Panc1 (cell line): ENCODE measurements at regions not wholly inside any gene's neighbourhood (a gene's known extent, or its start where the extent isn't known, plus 50 kb on each side); places are given as distances from the start of the nearest gene placed in this dataset.

Source experiments
- ATAC-seq: fragments of 200-7000 bp; cut with Tn5 transposase; 2 replicates; pipeline ENCODE4 v1.9.1; 2020; ENCODE audit warnings: mild to moderate bottlenecking, moderate library complexity
- BruUV-seq: library from RNA; stranded (reverse); fragments of 400-500 nt; replicated peaks from 2 replicates; lab custom pipeline; 2021; lab: Mats Ljungman, UMichigan
- CTCF ChIA-PET: fragments of 300-600 bp; sonication (Branson Sonifier 250); formaldehyde crosslinking; loops from one replicate; lab custom pipeline; 2022; ENCODE audit warnings: antibody characterized with exemption; lab: Charles Lee
- POLR2A ChIA-PET: fragments of 300-600 bp; sonication (Branson Sonifier 250); formaldehyde crosslinking; loops from one replicate; lab custom pipeline; 2022; ENCODE audit warnings: antibody characterized with exemption; lab: Charles Lee
- DNase-seq: peaks from one replicate; pipeline ENCODE4 v3.0.0-alpha.2; 2010; ENCODE audit warnings: low read depth, low spot score
- H3K27ac ChIP-seq: 2 replicates; pipeline ENCODE4 v1.5.1; 2011; ENCODE audit warnings: mild to moderate bottlenecking, low read length, inconsistent platforms
- H3K27me3 ChIP-seq: fragments of 200-500 bp; sonication (Bioruptor generic); 2 replicates; pipeline ENCODE4 v1.6.0; 2014; ENCODE audit warnings: low read length, inconsistent platforms; ENCODE audit not compliant: control insufficient read depth, insufficient read depth
- H3K36me3 ChIP-seq: fragments of 200-500 bp; sonication (Bioruptor generic); 2 replicates; pipeline ENCODE4 v1.5.1; 2014; ENCODE audit warnings: inconsistent platforms, mild to moderate bottlenecking, low read length, moderate library complexity; ENCODE audit not compliant: control insufficient read depth, insufficient read depth
- H3K4me1 ChIP-seq: 2 replicates; pipeline ENCODE4 v1.5.1; 2011; ENCODE audit warnings: inconsistent platforms, mild to moderate bottlenecking, low read length, moderate library complexity; ENCODE audit not compliant: control insufficient read depth, insufficient read depth
- H3K4me3 ChIP-seq, 2 experiments: 2 replicates each; pipeline ENCODE4 v1.5.1; 2011 to 2012; ENCODE audit warnings: low read depth in 2 of 2, low read length in 2 of 2, mild to moderate bottlenecking in 2 of 2, inconsistent platforms in 1 of 2, moderate library complexity in 1 of 2
- H3K9me3 ChIP-seq: fragments of 200-500 bp; sonication (Bioruptor generic); 2 replicates; pipeline ENCODE4 v1.5.1; 2014; ENCODE audit warnings: low read depth, mild to moderate bottlenecking, inconsistent platforms, low read length, moderate library complexity; ENCODE audit not compliant: control insufficient read depth, insufficient read depth
- CTCF ChIP-seq: fragments of 450-650 bp; IDR thresholded peaks from 2 replicates; pipeline ENCODE4 v1.5.1; 2017; ENCODE audit warnings: mild to moderate bottlenecking
- POLR2AphosphoS5 ChIP-seq: IDR thresholded peaks from 2 replicates; pipeline ENCODE4 v1.6.1; 2012; ENCODE audit warnings: mild to moderate bottlenecking, low read depth, low read length, moderate library complexity
- REST ChIP-seq, 2 experiments: IDR thresholded peaks; 2 replicates each; pipeline ENCODE4 v1.6.1; 2011 to 2012; ENCODE audit warnings: low read depth in 2 of 2, control low read depth in 1 of 2, low read length in 1 of 2, mild to moderate bottlenecking in 1 of 2, moderate library complexity in 1 of 2; ENCODE audit not compliant: insufficient read depth in 1 of 2
- SIN3A ChIP-seq: IDR thresholded peaks from 2 replicates; pipeline ENCODE4 v1.6.1; 2012; ENCODE audit warnings: low read depth, mild to moderate bottlenecking, low read length, moderate library complexity, borderline replicate concordance; ENCODE audit not compliant: insufficient read depth
- TCF7L2 ChIP-seq: IDR thresholded peaks from 2 replicates; pipeline ENCODE4 v1.6.1; 2011; ENCODE audit warnings: mild to moderate bottlenecking, low read depth, low read length, inconsistent platforms
- in situ Hi-C: cut with HindIII; loops from 2 replicates; pipeline ENCODE4 v1.10.0; 2016; ENCODE audit warnings: low sequenced_read_pairs, low pct_unique_long_range_greater_than_20kb
- intact Hi-C: fragments of 100-400 bp; cut with micrococcal nuclease; formaldehyde crosslinking; loops from one replicate; pipeline ENCODE4 v1.10.0; 2022; ENCODE audit not compliant: unreplicated experiment

- H3K27ac ChIP-seq = no peak overlapping the region
- in situ Hi-C loops (no loop called here), intact Hi-C loops (no loop called here)
- H3K9me3 ChIP-seq = no peaks in the 10 kb centered on the region
- CTCF ChIA-PET = no interaction called here
- H3K27me3 ChIP-seq = no peaks in the 10 kb centered on the region
- H3K36me3 ChIP-seq = no peaks in the 10 kb centered on the region
- POLR2A ChIA-PET = no interaction called here
- ATAC-seq = no peak
- H3K4me3 ChIP-seq = no peak overlapping the region
- H3K4me1 ChIP-seq = no peaks in the 10 kb centered on the region
- no peak for DNase-seq
- TF ChIP-seq POLR2AphosphoS5 (no peak), REST (IDR thresholded peaks at IDR 0.05; ENCODE audit: insufficient read depth in 1 of 2, low read depth in 2 of 2, low read length in 1 of 2) (no peak), CTCF (no peak), SIN3A (no peak), TCF7L2 (no peak)
- BruUV-seq = no TSS peak
Observed at GRCh38 chr4:135192751-135193535, 991.4 kb upstream of the PABPC4L start.

GRCh38 chr4:135191596-135191995 lies 990.0 kb upstream of the PABPC4L start:
- CTCF ChIA-PET = no interaction called here
- Histone ChIP-seq H3K36me3 (no peaks in the 10 kb centered on the region), H3K27me3 (no peaks in the 10 kb centered on the region), H3K4me1 (no peaks in the 10 kb centered on the region), H3K27ac (no peak overlapping the region), H3K9me3 (no peaks in the 10 kb centered on the region), H3K4me3 (no peak overlapping the region)
- no TSS peak for BruUV-seq
- TF ChIP-seq SIN3A = no peak
- TF ChIP-seq TCF7L2 = no peak
- TF ChIP-seq POLR2AphosphoS5 = no peak
- no peak for TF ChIP-seq REST (IDR thresholded peaks at IDR 0.05; ENCODE audit: insufficient read depth in 1 of 2, low read depth in 2 of 2, low read length in 1 of 2)
- TF ChIP-seq CTCF = no peak
- intact Hi-C loops (no loop called here), in situ Hi-C loops (no loop called here)
- no peak for ATAC-seq
- POLR2A ChIA-PET = no interaction called here
- DNase-seq = no peak
